HG03064 (cell line): ENCODE measurements at regions not wholly inside any gene's neighbourhood (a gene's known extent, or its start where the extent isn't known, plus 50 kb on each side); places are given as distances from the start of the nearest gene placed in this dataset.
"Not testable (repeated sequence)": the region's sequence is repeated elsewhere in the genome, so short reads cannot be mapped to it uniquely, and the experiment has no call there.

ENCODE experiments used
- ATAC-seq: cut with Tn5 transposase; IDR thresholded peaks from one replicate; pipeline ENCODE4 v1.9.1; 2021; ENCODE audit warnings: low read depth; ENCODE audit not compliant: unreplicated experiment

GRCh38 chr13:24563087-24563486, 50.5 kb upstream of the PARP4 start:
- ATAC-seq = no peak

GRCh38 chr13:24563971-24564370, 51.4 kb upstream of the PARP4 start:
- ATAC-seq = not testable (repeated sequence)

- no peak for ATAC-seq
Measured at GRCh38 chr13:24564881-24565280, 52.3 kb upstream of the PARP4 start.

- not testable (repeated sequence) for ATAC-seq
Measured at GRCh38 chr13:24567593-24567992, 55.0 kb upstream of the PARP4 start.

GRCh38 chr13:24574847-24575246, 62.3 kb upstream of the PARP4 start:
- no peak for ATAC-seq

GRCh38 chr13:24580315-24580714, 67.7 kb upstream of the PARP4 start:
- not testable (repeated sequence) for ATAC-seq

GRCh38 chr13:24581578-24581977, 69.0 kb upstream of the PARP4 start:
- not testable (repeated sequence) for ATAC-seq

GRCh38 chr13:24591697-24592096, 79.1 kb upstream of the PARP4 start:
- ATAC-seq = not testable (repeated sequence)

- ATAC-seq = not testable (repeated sequence)
Measured at GRCh38 chr13:24597906-24598670, 82.1 kb upstream of the ATP12A start.

GRCh38 chr13:24599019-24599791, 81.0 kb upstream of the ATP12A start:
- ATAC-seq = not testable (repeated sequence)

GRCh38 chr13:24605923-24606372, 74.3 kb upstream of the ATP12A start:
- ATAC-seq = no peak

GRCh38 chr13:24606486-24607170, 73.6 kb upstream of the ATP12A start:
- no peak for ATAC-seq

GRCh38 chr13:24610956-24611355, 69.3 kb upstream of the ATP12A start:
- no peak for ATAC-seq

- no peak for ATAC-seq
Measured at GRCh38 chr13:24612726-24613125, 67.5 kb upstream of the ATP12A start.

GRCh38 chr13:24613128-24613527, 67.1 kb upstream of the ATP12A start:
- ATAC-seq = no peak

- ATAC-seq = no peak
Measured at GRCh38 chr13:24613755-24614154, 66.5 kb upstream of the ATP12A start.

- no peak for ATAC-seq
Measured at GRCh38 chr13:24614306-24615080, 65.7 kb upstream of the ATP12A start.

- no peak for ATAC-seq
Measured at GRCh38 chr13:24615114-24615513, 65.1 kb upstream of the ATP12A start.

- ATAC-seq = no peak
Measured at GRCh38 chr13:24615911-24616472, 64.2 kb upstream of the ATP12A start.

- no peak for ATAC-seq
Measured at GRCh38 chr13:24616514-24616913, 63.7 kb upstream of the ATP12A start.
